SK-N-SH (cell line): ENCODE measurements at regions not wholly inside any gene's neighbourhood (a gene's known extent, or its start where the extent isn't known, plus 50 kb on each side); places are given as distances from the start of the nearest gene placed in this dataset.
A peak's percentile ranks its signal among the peaks of the same experiment; 100 is the strongest.
"Not testable (repeated sequence)": the region's sequence is repeated elsewhere in the genome, so short reads cannot be mapped to it uniquely, and the experiment has no call there.

Experiments
- CTCF ChIA-PET: fragments of 300-600, 350-600 bp; formaldehyde crosslinking; extraction: SDS; loops from one replicate; lab custom pipeline; 2021; lab: Yijun Ruan, JAX
- POLR2A ChIA-PET: fragments of 350-600 bp; sonication (Branson Sonifier 250); formaldehyde crosslinking; extraction: SDS; loops from one replicate; lab custom pipeline; 2020; ENCODE audit warnings: antibody characterized with exemption, inconsistent platforms; lab: Yijun Ruan, JAX
- DNase-seq: peaks from one replicate; pipeline ENCODE4 v3.0.0; 2012
- H2AFZ ChIP-seq: fragments of 200-600 bp; sonication (generic); 2 replicates; pipeline ENCODE4 v1.8.1; 2016; ENCODE audit warnings: antibody characterized with exemption, mild to moderate bottlenecking, low read depth
- H3F3A ChIP-seq: fragments of 200-600 bp; sonication (generic); replicated peaks from 2 replicates; pipeline ENCODE3; 2016; ENCODE audit warnings: antibody characterized with exemption, mild to moderate bottlenecking; ENCODE audit not compliant: insufficient read depth
- H3K27ac ChIP-seq, 2 experiments: fragments of 200-500 bp in 1 of 2; fragments of 200-600 bp in 1 of 2; sonication (Bioruptor generic) in 1 of 2; sonication (generic), shearing (Covaris generic) in 1 of 2; 2 replicates each; pipeline versions ENCODE4 v1.5.1 to v1.6.1; 2014 to 2016; ENCODE audit warnings: low read depth in 2 of 2, inconsistent platforms in 1 of 2, low read length in 1 of 2, mild to moderate bottlenecking in 1 of 2, mixed read lengths in 1 of 2
- H3K27me3 ChIP-seq: fragments of 200-600 bp; sonication (generic), shearing (Covaris generic); 2 replicates; pipeline ENCODE4 v1.6.1; 2016; ENCODE audit warnings: mixed run types; ENCODE audit not compliant: insufficient read depth
- H3K36me3 ChIP-seq, 2 experiments: fragments of 200-500 bp in 1 of 2; fragments of 200-600 bp in 1 of 2; sonication (Bioruptor generic) in 1 of 2; sonication (generic) in 1 of 2; replicated peaks in 1 of 2; 2 replicates each; pipeline versions ENCODE3 to v1.5.1; 2014 to 2016; ENCODE audit warnings: low read length in 1 of 2, mild to moderate bottlenecking in 1 of 2; ENCODE audit not compliant: insufficient read depth in 2 of 2, control insufficient read depth in 1 of 2
- H3K4me1 ChIP-seq, 2 experiments: fragments of 200-500 bp in 1 of 2; fragments of 200-600 bp in 1 of 2; sonication (Bioruptor generic) in 1 of 2; sonication (generic), shearing (Covaris generic) in 1 of 2; 2 replicates each; pipeline versions ENCODE4 v1.5.1 to v1.6.1; 2014 to 2016; ENCODE audit warnings: low read depth in 1 of 2, low read length in 1 of 2, mixed run types in 1 of 2; ENCODE audit not compliant: insufficient read depth in 2 of 2, control insufficient read depth in 1 of 2
- H3K4me2 ChIP-seq: fragments of 200-600 bp; sonication (generic), shearing (Covaris generic); 2 replicates; pipeline ENCODE4 v1.6.1; 2017; ENCODE audit warnings: mixed run types
- H3K4me3 ChIP-seq, 2 experiments: fragments of 200-500 bp in 1 of 2; fragments of 200-600 bp in 1 of 2; sonication (Bioruptor generic) in 1 of 2; sonication (generic), shearing (Covaris generic) in 1 of 2; 2 replicates each; pipeline versions ENCODE4 v1.5.1 to v1.8.1; 2014 to 2016; ENCODE audit warnings: low read depth in 2 of 2, inconsistent platforms in 1 of 2, low read length in 1 of 2, mild to moderate bottlenecking in 1 of 2, mixed read lengths in 1 of 2, moderate library complexity in 1 of 2
- H3K79me2 ChIP-seq: fragments of 200-600 bp; sonication (generic); 2 replicates; pipeline ENCODE4 v1.8.1; 2017; ENCODE audit warnings: mild to moderate bottlenecking; ENCODE audit not compliant: insufficient read depth
- H3K9ac ChIP-seq: fragments of 200-600 bp; sonication (generic); 2 replicates; pipeline ENCODE4 v1.6.1; 2017; ENCODE audit warnings: mixed run types
- H3K9me2 ChIP-seq: fragments of 200-600 bp; sonication (generic); 2 replicates; pipeline ENCODE4 v1.6.1; 2017; ENCODE audit warnings: mixed run types
- H3K9me3 ChIP-seq: fragments of 200-600 bp; sonication (generic); 2 replicates; pipeline ENCODE4 v1.6.1; 2017; ENCODE audit warnings: mixed run types, mild to moderate bottlenecking, moderate library complexity
- H4K20me1 ChIP-seq: fragments of 200-600 bp; sonication (generic); 2 replicates; pipeline ENCODE4 v1.6.1; 2017; ENCODE audit warnings: mild to moderate bottlenecking, mixed run types; ENCODE audit not compliant: insufficient read depth
- CHD2 ChIP-seq: fragments of 150-350 bp; IDR thresholded peaks from 2 replicates; pipeline ENCODE4 v1.6.1; 2018; ENCODE audit warnings: low read length; ENCODE audit not compliant: partially characterized antibody
- ELF1 ChIP-seq: IDR thresholded peaks from 2 replicates; pipeline ENCODE4 v1.4.0; 2012
- EZH2phosphoT487 ChIP-seq: fragments of 200-600 bp; sonication (generic); IDR thresholded peaks from 2 replicates; pipeline ENCODE4 v1.6.1; 2017; ENCODE audit warnings: low read depth, mixed run types, mild to moderate bottlenecking, antibody characterized with exemption, moderate library complexity, borderline replicate concordance
- MEF2A ChIP-seq: IDR thresholded peaks from 2 replicates; pipeline ENCODE4 v1.4.0; 2012; ENCODE audit warnings: low read depth, borderline replicate concordance
- MXI1 ChIP-seq: IDR thresholded peaks from 2 replicates; pipeline ENCODE4 v1.6.1; 2012; ENCODE audit warnings: mild to moderate bottlenecking, low read depth, low read length, improper control_type of control experiment
- NRF1 ChIP-seq: IDR thresholded peaks from 2 replicates; pipeline ENCODE4 v1.6.1; 2012; ENCODE audit warnings: low read depth, mild to moderate bottlenecking, low read length
- POLR2AphosphoS5 ChIP-seq: IDR thresholded peaks from 2 replicates; pipeline ENCODE4 v1.6.1; 2012; ENCODE audit warnings: low read depth, low read length
- RAD21 ChIP-seq: IDR thresholded peaks from 2 replicates; pipeline ENCODE4 v1.6.1; 2012; ENCODE audit warnings: mild to moderate bottlenecking, low read length
- RXRA ChIP-seq: IDR thresholded peaks from 2 replicates; pipeline ENCODE4 v1.4.0; 2012; ENCODE audit warnings: low read depth, mild to moderate bottlenecking, borderline replicate concordance
- TAF1 ChIP-seq: IDR thresholded peaks from 2 replicates; pipeline ENCODE4 v1.6.1; 2012; ENCODE audit warnings: low read depth, mild to moderate bottlenecking, low read length, moderate library complexity, borderline replicate concordance
- TCF12 ChIP-seq: IDR thresholded peaks from 2 replicates; pipeline ENCODE4 v1.4.0; 2012
- YY1 ChIP-seq: IDR thresholded peaks from 2 replicates; pipeline ENCODE4 v1.4.0; 2012; ENCODE audit warnings: low read depth, mild to moderate bottlenecking
- whole genome bisulfite sequencing: methylation state at CpG from one replicate; pipeline ENCODE4 v1.1.6; 2017; ENCODE audit warnings: low lambda C conversion rate; 5-methylcytosine and 5-hydroxymethylcytosine counted together
- TF ChIP-seq, protein P1 (sequence below): IDR thresholded peaks from 2 replicates; pipeline ENCODE4; 2012
- TF ChIP-seq, protein P2 (sequence below): fragments of 150-350 bp; IDR thresholded peaks from 2 replicates; pipeline ENCODE4 v1.6.1; 2016; ENCODE audit warnings: mild to moderate bottlenecking, low read depth, low read length

DNA sequence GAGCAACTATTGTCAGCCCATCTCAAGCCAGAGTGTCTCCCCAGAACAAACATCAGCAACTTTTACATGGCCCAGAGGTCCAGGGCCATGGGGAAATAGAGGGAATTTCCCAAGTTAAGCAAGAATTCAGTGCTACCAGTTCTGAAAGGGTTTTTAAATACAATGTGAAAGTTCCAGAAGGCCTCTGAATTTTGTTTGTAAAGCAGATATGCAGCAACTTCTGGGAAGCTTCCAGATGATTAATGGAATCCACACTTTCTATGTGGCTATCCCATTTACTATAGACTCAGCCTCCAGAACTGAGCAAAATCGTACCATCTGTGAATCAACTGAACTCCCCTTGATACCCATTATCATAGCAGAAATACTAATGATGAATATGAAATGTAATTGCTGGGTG, 93.8 kb downstream of the FEM1C start:
- H3K4me1 ChIP-seq, result peaks cover 0 to 18% of the 10 kb centered on the region in 2 experiments; a peak in 1 of 4 replicates
- CTCF ChIA-PET, result interaction anchor here (0.9 kb wide), 1 partner anchor 142 kb away, joined by 3 read pairs; no protein-coding TSS in a partner anchor

DNA sequence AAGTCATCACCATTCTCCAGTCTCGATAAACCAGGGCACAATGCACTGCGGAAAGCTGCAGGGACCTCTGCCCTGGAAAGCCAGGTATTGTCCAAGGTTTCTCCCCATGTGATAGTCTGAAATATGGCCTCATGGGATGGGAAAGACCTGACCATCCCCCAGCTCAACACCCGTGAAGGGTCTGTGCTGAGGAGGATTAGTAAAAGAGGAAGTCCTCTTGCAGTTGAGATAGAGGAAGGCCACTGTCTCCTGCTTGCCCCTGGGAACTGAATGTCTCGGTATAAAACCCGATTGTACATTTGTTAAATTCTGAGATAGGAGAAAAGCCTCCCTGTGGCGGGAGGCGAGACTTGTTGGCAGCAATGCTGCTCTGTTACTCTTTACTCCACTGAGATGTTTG, 95.9 kb downstream of the FEM1C start:
- WGBS, result 81% methylated on average over 6 of the region's 7 CpGs
- POLR2A ChIA-PET, H4K20me1 ChIP-seq: not testable (repeated sequence)

More for the DNA sequence above, 93.8 kb downstream of the FEM1C start:
- peaks cover 7% of the 10 kb centered on the region for H3F3A ChIP-seq
- H3K36me3 ChIP-seq, result no peaks in the 10 kb centered on the region
- no peaks in the 10 kb centered on the region for H3K9me3 ChIP-seq
- H3K4me3 ChIP-seq, result no peak overlapping the region
- H3K9ac ChIP-seq, result no peak overlapping the region
- peak overlapping the region; percentile 45 for H2AFZ ChIP-seq
- 40% methylated on average over 1 of the region's 1 CpG for WGBS
- no peaks in the 10 kb centered on the region for H3K27me3 ChIP-seq
- no peak for DNase-seq
- H3K4me2 ChIP-seq, result 0 out of 2 replicates have a peak overlapping the region, but pooled peaks have one; percentile 0
- POLR2A ChIA-PET, result no interaction called here
- TF ChIP-seq, protein P1, sequence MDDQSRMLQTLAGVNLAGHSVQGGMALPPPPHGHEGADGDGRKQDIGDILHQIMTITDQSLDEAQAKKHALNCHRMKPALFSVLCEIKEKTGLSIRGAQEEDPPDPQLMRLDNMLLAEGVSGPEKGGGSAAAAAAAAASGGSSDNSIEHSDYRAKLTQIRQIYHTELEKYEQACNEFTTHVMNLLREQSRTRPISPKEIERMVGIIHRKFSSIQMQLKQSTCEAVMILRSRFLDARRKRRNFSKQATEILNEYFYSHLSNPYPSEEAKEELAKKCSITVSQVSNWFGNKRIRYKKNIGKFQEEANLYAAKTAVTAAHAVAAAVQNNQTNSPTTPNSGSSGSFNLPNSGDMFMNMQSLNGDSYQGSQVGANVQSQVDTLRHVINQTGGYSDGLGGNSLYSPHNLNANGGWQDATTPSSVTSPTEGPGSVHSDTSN, result peak; percentile 37; the same call in 1 of the 2 replicates
- TF ChIP-seq EZH2phosphoT487, result no peak
- peak; percentile 37; the same call in 1 of the 2 replicates for TF ChIP-seq TCF12
- H3K9me2 ChIP-seq, result no peaks in the 10 kb centered on the region
- no peaks in the 10 kb centered on the region for H3K79me2 ChIP-seq
- H4K20me1 ChIP-seq, result no peaks in the 10 kb centered on the region
- peak overlapping the region in 1 of 2 experiments; percentile 56; a peak in 2 of 4 replicates for H3K27ac ChIP-seq

DNA sequence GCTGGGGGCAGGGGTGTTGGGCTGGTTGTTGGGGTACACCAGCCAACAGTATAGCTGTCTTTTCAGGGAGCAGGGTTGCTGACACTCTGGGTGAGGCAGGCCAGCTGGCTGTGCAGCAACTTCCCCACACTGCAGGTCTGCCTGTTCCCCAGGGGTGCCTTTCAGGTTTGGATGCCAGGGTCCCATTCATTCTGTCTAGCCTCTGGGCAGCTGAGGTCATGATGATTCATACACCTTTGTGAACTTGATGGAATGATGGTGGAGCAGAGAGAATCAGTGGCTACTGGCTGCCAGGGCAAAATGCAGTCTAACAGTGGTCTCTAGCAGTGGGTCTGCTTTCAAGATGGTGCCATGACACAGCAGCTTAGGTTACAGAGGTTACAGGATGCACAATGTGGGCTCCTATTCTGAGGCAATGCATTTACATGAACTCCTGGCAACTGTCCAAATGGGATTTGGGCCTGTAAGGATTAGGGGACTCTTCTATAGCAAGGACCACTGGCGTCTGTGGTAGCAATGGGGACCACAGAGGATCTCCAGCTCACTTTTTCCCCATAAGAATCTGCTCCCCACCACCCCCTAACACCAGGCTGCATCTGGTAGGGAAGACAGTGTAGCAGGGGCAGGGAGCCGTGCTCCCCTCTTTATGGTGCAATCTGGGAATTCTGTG, 103.7 kb downstream of the FEM1C start:
- POLR2A ChIA-PET, result interaction anchor here (0.6 kb wide), 1 partner anchor 103 kb away, joined by 3 read pairs; no protein-coding TSS in a partner anchor
- CTCF ChIA-PET, result no interaction called here
- no peak for DNase-seq
- H3K9ac ChIP-seq, result no peak overlapping the region
- H3K79me2 ChIP-seq, result no peaks in the 10 kb centered on the region
- no peaks in the 10 kb centered on the region for H3F3A ChIP-seq
- H3K4me1 ChIP-seq, result no peaks in the 10 kb centered on the region
- H3K27me3 ChIP-seq, result no peaks in the 10 kb centered on the region
- no peak overlapping the region for H2AFZ ChIP-seq
- no peak overlapping the region for H3K4me3 ChIP-seq
- H3K9me2 ChIP-seq, result no peaks in the 10 kb centered on the region
- H3K9me3 ChIP-seq, result peaks cover 10% of the 10 kb centered on the region; the same call in 1 of the 2 replicates
- H3K4me2 ChIP-seq, result no peak overlapping the region
- H4K20me1 ChIP-seq, result no peaks in the 10 kb centered on the region
- no peak overlapping the region for H3K27ac ChIP-seq
- 54% methylated on average over 2 of the region's 2 CpGs for WGBS
- H3K36me3 ChIP-seq, result no peaks in the 10 kb centered on the region
- no peak for TF ChIP-seq MXI1
- TF ChIP-seq MEF2A, result no peak
- TF ChIP-seq RXRA, result no peak
- no peak for TF ChIP-seq TCF12
- no peak for TF ChIP-seq YY1
- TF ChIP-seq CHD2, result no peak
- TF ChIP-seq TAF1, result no peak
- TF ChIP-seq NRF1, result no peak
- no peak for TF ChIP-seq POLR2AphosphoS5
- no peak for TF ChIP-seq ELF1
- TF ChIP-seq, protein P2, sequence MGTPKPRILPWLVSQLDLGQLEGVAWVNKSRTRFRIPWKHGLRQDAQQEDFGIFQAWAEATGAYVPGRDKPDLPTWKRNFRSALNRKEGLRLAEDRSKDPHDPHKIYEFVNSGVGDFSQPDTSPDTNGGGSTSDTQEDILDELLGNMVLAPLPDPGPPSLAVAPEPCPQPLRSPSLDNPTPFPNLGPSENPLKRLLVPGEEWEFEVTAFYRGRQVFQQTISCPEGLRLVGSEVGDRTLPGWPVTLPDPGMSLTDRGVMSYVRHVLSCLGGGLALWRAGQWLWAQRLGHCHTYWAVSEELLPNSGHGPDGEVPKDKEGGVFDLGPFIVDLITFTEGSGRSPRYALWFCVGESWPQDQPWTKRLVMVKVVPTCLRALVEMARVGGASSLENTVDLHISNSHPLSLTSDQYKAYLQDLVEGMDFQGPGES, result no peak
- no peak for TF ChIP-seq RAD21
- TF ChIP-seq, protein P1, result no peak

More for the DNA sequence above, 95.9 kb downstream of the FEM1C start:
- CTCF ChIA-PET, result interaction anchor here (0.9 kb wide), 1 partner anchor 8 kb away, joined by 3 read pairs; no protein-coding TSS in a partner anchor
- H3F3A ChIP-seq, H3K9me3 ChIP-seq, H2AFZ ChIP-seq, H3K9me2 ChIP-seq, H3K4me1 ChIP-seq, H3K27ac ChIP-seq, H3K9ac ChIP-seq, H3K36me3 ChIP-seq, H3K79me2 ChIP-seq, DNase-seq, H3K4me2 ChIP-seq, H3K4me3 ChIP-seq, H3K27me3 ChIP-seq: not testable (repeated sequence)
